Stimulated activated CD4-positive, alpha-beta T cell treated with anti-CD3 and anti-CD28 coated beads, Interleukin-4, amount 100 ng/mL, for 4 hours (primary cell): ENCODE measurements at regions not wholly inside any gene's neighbourhood (a gene's known extent, or its start where the extent isn't known, plus 50 kb on each side); places are given as distances from the start of the nearest gene placed in this dataset.
A peak's percentile ranks its signal among the peaks of the same experiment; 100 is the strongest.
"Not testable (repeated sequence)": the region's sequence is repeated elsewhere in the genome, so short reads cannot be mapped to it uniquely, and the experiment has no call there.

Source experiments
- DNase-seq, 2 experiments: peaks; one replicate each; pipeline ENCODE4 v3.0.0-alpha.2; 2020

DNA sequence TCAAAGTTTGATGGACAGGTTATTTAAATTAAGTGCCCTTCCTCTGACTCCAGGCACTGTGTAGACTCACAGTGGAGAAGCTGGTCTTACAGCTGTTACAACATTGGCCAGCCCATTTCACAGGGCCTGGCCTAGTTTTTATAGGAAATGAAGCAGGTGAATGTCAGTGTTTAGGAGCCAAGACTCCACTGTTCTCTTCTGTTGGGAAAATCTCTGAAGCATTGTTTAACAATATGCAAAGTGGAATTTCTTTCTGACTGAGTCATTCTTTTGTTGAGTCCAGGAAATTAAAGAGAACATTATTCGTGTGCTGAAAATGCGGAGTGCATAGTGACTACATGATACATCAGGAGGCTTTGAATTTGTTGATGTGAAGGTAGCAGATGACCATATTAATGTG lies 64.7 kb downstream of the ARRDC4 start:
- DNase-seq: no peak

DNA sequence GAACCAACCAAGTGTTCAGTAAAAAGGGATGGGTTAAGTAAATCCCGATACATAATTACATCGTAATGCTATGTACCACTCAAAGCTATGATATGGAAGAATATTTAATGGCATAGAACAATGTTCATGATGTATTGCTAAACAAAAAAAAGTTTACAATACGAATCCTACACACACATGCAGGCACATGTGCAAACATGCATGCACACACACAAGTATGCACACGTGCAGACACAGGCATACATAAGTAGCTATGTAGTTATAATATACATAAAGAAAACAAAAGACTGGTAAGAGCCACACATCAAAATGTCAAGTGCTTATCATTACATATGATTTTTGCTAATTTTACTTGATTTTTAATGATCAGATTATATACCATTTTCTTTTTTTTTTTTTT lies 74.2 kb downstream of the ARRDC4 start:
- DNase-seq: no peak

DNA sequence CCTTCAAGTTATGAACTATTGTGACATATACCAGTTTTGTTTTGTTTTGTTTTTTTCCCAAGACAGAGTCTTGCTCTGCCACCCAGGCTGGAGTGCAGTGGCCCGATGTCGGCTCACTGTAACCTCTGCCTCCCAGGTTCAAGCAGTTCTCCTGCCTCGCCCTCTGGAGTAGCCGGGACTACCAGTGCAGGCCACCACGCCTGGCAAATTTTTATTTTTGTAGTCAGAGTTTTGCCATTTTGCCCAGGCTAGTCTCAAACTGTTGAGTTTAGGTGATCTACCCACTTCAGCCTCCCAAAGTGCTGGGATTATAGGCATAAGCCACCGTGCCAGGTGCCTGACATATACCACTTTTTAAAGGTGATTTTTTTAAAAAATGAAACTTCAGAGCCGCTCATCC lies 74.6 kb downstream of the ARRDC4 start:
- no peak for DNase-seq

DNA sequence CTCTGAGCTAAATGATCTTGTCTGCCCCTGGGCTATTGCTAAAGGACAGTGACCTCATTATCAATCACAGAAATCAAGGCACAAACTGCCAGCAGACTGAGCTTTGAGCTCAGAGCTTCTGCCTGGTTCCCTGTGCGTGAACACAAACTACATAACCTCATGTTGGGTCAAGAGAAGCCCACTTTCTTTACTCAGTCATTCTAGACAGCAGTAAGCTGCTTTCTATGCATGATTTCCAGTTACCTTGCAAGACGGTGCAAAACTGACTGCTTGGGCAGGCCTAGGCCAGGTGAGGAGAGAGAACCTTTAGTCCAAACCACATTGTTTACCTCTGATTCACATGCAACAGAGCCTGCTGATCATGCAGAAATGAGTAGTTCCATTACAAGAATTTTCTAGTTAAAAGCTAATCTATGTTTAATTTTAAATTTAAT lies 75.1 kb downstream of the ARRDC4 start:
- DNase-seq: no peak

DNA sequence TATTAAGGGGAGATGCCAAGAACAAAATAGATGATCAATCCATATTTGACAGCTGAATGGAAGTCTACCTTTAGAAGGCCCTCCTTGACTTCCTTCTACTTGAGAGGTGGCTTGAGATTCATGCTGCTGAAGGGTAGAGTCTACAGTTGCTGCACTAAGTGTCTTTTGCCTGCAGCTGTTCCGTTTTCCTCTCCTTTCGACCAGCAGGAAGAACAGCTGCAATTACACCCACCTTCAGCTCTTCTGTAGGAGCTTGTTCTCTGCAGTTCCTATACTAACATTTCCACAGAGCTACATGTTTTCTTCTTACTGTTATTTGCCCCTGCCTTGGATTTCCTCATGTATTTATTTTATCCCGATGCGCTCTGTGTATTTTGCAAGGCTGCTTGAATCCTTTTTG lies 79.1 kb downstream of the ARRDC4 start:
- no peak for DNase-seq

DNA sequence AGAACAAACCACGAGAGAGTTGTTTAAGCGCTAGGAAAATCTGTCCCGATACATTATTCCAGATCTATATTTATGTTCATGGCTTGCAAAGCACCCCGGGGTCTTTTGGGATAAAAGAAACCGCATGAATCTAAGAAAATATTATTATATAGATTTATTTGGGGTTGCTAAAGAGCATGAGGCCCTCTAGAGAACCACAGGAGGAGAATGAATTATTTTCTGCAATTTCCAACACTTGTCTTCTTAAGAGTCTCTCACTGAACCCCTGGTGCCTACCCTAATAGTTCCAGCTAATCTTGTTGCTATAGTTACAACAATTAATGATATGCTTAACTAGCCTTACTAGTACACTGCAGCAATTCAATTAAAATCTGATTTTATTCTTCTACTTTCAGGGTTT lies 79.6 kb downstream of the ARRDC4 start:
- DNase-seq: no peak

DNA sequence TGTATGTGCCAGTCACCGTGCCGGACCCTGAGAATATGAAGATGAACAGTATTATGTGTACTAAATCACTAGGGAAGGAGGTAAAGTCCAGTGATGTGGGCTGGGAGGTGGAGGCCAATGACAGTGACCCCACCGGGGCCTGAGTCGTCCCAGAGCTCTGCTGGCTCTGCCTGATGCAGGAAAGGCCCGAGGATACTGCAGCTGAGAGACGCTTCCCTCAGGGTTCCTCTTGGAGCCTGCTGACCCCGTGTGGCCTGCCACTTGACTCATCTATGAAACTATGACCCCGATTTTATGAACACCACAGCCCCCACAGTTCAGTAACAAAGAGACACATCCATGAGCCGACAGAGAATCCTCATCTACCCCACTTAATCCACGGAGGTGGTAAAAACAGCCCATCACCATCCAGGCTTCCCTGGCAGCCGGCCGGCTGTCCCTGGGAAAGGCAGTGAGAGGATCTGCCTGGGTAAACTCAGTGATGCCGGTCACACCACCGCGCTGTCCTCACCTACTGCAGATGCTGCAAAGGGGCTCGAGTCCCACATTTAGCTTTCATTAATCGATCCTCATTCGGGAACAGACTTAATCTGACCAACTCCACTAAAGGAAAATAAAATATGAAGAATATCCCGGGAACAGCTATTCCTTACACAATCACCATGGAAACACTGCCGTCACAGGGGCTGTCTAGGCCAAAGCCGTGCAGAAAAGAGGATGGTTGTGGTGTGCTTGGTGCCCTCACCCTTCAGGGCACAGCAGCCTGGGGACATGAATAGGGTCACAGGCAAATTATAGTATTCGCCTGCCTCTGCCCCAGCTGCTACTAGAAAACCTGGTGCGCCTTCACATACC lies 82.9 kb downstream of the ARRDC4 start:
- no peak for DNase-seq

DNA sequence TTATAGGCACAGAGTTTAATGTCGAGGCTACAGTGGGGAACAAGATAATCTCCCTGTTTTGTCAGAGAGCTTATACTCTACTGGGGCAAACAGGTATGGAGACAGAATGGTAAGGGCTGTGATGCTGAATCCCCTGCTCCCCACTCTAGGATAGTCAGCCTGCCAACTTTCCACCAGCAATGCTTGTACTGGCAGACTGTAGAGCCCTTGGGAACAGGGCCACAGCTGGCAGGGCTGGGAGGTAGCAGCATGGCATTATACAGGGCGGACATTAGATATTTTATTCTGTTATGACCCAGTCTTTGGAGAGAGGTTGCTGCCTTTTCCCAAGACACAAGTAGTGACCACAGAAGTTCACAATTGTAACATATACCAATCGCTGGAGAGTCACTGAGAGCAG lies 91.2 kb downstream of the ARRDC4 start:
- no peak for DNase-seq

DNA sequence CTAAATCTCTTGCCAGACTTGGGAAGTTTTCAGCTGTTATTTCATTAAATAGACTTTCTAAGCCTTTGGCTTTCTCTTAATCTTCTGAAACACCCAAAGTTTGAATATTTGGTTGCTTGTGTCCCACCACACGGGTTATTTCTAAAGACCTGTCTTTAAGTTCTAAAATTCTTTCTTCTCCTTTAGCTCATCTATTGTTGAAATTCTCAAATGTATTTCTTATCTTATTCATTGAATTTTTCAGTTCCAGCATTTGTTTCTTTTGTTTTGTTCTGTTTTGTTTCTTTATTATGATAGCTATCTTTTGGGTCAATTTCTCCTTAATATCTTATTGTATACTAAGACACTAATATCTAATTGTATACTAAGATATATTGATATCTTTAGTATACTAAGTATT lies 97.0 kb downstream of the ARRDC4 start:
- DNase-seq: no peak

DNA sequence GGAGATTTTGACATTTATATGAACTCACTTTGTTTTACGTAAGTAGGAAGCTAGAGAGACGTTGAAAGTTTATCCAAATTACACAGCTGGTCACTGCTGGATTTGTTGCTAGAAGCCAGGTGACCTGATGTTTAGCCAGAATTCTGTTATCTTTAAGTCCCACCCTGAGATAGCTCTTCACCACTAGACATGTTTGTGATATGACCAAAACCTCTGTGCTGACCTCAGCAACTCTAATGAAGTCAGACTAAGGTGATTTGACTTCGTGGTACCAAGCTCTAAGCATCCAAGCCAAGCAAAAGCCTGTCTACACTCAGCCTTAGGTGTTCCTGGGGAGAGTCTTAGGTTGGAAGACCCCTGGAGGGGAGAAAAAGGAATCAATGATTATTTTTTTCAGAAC lies 102.4 kb downstream of the ARRDC4 start:
- DNase-seq: no peak

DNA sequence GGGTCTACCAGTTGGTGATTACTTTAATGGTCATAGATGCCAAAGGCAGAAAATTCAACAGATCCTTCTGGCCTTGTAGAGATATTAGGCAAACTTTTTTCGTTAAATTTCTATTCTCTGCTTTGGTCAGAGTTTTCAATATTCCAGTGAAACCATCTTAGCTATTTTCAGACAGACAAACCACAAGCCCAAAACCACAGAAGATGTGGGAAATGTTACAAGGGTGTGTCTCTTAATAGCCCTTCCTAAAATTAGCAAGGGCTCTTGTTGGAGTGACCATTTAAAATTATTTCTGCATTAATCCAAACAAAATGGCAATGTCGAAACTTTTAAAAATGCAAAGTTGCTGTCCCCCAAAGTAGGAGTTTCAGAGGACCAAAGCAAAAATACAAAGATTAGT lies 102.8 kb downstream of the ARRDC4 start:
- no peak for DNase-seq

DNA sequence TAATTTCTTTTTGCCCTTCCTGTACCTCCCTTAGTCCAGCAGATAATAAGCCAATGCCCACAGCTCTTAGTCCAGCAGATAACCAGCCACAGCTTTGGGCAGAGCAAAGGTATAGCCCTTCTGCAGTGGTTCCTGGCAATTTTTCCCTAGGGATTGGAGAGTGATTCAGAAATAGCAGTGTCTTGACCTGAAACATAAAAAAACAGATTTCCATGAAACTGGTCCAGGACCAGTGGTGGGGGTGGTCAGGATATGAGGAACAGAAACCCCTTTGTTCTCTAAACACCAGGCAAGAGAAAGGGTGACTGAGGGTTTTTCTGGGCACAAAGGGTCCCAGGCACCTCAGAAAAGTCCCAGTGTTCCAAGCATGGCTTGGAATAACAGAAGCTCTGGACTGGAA lies 103.4 kb downstream of the ARRDC4 start:
- no peak for DNase-seq

DNA sequence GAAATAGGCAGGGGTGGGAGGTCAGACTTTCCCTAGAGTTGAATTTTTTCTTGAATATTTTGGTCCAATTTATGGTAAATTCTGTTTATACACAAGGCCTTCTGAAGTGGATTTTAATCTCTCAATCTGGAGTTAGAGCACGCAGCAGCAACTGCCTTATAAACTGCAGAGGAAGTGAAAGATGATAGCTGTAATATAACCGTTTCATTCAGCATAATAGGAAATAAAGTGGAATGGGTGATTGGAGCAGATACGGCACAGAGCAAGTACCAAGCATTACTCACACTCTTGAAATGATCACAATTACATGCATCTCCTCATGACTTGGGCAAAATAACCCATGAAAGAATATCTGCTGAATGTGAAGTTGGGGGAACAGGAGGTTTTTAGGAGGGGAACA lies 106.8 kb downstream of the ARRDC4 start:
- DNase-seq: no peak

DNA sequence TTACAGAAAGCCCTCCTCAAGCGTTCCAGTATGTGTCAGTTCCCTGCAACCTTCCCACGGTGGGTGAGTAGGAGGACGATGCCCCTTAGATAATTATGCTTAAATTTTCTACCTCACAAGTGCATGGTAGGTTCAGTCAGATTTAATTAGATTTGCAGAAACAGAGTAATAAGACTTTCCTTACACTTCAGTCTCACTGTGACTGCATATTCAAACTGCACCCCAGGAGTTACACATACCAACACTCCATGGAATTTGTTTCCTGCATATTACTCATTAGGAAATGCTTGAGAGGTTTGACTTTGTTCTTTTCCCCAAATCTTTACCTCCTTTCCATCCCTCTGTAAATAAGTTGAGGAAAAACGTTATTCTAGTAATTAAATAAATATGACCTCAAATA lies 108.8 kb downstream of the ARRDC4 start:
- DNase-seq: no peak

DNA sequence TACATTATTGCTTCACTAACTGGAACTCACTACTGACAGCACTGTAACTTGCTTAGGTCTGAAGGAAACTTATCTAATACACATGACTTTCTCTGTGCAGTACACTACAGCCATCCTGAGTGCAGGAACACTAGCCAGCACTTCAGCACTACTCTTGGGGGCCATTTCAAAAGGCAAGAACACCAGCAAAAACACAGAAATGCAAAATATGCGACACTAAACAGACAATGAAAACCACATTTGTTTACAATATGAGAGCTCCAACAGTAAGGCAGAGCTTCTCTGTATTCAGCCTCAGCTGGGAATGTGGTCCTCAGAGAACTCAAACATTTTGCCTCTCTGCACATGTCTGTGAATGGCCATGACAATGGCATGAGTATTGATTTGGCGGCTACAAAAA lies 109.6 kb downstream of the ARRDC4 start:
- no peak for DNase-seq

DNA sequence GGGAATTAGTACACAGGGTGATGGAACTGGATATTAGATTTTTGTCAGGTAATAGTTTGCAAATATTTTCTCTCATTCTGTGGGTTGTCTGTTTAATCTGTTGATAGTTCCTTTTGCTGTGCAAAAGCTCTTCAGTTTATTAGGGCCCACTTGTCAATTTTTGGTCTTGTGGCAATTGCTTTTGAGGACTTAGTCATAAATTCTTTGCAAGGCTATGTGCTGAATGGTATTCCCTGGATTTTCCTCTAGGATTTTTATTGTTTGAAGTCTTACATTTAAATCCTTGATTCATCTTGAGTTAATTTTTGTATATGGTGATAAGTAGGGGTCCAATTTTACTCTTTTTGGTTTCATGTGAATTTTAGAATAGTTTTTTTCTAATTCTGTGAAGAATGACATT lies 111.3 kb downstream of the ARRDC4 start:
- no peak for DNase-seq

DNA sequence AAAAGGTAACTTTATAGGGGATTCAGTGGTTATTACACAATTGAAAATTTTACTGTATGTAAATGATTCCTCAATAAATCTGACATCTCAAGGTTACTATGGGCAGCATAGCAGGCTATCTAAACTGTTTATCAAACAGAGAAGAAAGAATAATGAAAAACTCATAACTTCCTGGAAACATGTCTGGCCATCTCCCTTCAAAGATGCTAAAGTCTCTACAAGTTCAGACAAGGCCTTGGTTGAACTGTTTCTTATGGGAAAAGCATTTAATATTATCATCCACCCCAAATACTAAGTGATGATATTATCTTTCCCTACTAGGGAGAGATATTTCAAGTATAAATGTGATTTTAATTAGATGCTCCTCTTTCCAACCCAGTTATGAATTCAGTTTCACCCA lies 114.9 kb downstream of the ARRDC4 start:
- DNase-seq: no peak

DNA sequence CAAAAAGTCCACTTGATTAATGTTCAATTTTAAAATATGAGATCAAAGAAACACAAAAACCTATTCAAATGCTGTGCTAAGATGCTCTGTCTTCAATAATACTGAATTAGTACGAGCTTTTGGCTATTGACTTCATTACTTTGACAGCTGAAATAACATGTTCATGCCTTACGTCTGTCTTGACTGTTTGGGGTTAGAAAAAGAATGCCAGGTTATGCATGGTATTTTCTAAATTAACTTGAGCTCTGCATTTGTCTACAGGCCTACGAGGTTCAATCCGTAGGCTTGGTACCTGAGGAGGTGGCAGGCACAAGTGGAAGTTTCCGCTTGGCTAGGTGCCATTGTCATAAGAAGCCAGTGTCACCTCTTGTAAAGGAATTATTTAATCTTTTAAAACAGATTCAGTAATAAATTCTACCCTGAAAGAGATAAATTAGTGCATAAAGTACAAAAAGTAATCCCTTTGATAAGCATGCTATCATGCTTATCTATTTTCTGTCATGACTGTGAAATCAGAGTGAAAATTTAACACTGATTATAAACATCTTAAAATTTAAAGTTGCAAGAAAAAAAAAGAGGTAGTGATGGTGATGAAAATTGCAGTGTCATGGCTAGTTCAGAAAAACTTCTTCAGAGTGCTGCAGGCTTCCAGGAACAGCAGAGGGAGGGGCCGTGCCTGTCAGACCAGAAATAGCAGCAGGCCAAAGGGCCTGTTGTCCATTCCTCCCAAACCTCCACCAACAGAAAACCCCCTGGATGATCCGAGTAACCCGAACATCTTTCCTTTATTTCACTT lies 115.7 kb downstream of the ARRDC4 start:
- DNase-seq: no peak

DNA sequence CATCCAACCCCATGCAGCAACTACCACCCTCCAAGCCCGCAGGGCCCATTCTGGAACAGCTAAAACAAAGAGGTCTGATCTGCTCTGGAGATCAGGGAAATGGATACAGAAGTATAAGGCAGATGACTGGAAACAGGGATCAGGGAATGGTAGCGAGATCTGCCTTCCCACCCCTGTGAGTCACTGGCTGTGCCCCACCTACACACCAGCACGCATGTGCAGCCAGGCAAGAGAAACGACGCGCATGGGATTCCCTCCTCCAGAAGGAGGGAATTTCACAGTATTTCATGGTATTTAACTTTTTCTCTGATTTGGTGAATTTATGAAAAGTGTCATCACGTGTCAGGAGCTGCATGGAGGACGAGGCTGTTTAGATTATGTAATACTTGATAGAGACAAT lies 116.7 kb downstream of the ARRDC4 start:
- DNase-seq: no peak

DNA sequence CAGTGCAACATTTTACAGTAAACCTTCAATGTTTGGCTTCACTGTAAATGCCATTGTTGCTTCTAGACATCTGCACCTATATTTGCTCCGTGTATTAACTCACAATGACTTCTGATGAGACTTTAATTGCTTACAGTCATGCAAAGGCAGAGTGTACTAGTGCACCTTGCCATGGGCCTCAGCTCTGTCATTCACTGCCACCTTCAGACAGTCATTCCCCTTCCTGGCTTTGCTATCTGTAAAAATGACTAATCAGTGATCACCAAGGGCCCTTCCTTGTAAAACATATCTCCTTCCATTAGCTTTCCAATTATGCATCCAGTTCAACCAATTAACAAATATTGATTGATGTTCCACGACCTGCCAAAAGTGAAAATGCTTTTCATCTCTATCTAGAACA lies 120.3 kb downstream of the ARRDC4 start:
- DNase-seq: no peak

DNA sequence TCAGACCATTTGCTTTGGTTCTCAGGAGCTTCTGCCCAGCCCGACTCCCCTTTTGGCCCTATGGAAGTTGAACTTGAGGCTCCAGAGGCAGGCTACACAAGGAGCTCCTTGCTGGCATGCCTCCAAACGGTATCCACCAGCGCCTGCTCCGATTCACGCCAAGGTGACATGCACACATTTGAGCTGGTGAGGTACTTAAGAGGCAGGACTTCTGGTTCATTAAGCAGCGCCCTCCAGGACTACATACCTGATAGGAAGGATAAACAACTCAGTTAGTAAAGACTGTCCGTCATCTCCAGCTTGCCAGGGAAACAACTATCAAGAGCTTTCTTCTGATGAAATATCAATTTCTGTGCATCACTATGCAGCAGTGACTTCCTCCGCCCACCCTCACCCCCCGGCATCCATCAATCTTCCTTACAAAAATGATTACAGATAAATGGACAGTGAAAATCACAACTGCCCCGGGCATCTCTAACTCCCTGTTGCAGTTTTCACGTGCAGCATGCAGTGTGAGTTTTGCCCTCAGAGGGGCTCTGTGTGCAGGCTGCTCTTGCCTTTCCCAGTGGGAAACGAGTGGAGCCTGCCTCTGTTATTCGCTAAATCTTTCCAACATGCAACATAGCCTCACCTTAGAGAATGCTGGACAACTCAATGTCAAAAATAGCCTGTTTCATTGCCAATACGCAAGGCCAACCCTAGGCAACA lies 122.9 kb downstream of the ARRDC4 start:
- no peak for DNase-seq

DNA sequence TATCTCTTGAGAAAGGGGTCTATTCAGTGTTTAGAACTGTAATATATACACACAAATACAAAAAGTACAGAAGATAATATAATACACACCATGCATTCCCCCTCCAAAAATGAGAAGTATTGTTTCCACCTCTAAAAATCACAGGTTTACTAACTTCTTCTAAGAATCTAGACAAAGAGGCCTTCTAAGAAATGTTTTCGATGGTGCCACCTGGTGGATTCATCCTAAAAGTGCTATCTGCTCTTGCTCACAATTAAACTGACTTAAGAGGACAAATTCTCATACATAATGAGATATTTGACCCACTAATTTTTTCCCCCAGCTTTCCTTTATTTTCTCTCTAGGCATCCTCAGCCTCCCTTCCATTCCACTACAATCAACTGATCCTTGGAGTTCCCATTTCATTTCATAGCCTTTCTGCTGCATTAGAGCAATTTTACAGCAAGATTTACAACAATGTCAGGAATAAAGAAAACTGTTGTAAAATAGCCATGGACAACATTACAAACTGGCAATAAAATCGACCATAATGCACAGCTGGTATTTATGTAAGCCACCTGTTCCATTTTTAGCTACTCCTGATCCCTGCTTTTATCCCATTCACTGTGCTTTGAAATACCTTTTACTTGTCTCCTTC lies 124.6 kb downstream of the ARRDC4 start:
- peak in 1 of 2 experiments; percentile 7 for DNase-seq

DNA sequence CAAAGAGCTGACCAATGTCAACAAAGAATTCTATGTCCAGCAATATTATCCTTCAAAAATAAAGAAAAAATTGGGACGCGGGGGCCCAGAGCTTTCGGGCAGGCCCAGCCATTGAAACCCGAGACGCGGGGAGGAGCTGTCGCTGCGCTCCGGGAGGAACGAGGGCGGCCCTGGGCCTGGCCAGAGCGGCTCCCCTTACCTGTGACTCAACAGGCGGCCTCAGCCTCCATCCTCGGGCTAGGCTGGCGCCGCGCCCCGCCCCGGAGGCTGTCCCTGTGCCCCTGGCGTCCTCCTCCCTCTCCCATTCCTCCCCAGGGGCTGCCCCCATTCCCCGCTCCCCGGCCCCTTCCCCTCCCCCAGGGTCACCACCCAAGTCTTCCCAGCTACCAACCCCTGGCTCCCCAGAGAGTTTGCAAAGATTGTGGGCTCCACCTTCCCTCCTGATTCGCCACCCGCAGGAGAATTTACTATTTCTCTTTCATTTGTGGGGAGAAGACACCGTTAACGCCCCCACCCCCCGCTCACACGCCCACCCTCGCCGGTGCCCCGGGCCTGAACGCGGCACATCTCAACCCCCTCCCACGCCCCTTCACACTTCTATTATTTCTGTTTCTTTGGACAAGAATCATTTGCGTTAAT lies 127.9 kb downstream of the ARRDC4 start:
- not testable (repeated sequence) for DNase-seq
